ENCODE measurements at regions not wholly inside any gene's neighbourhood (a gene's known extent, or its start where the extent isn't known, plus 50 kb on each side); places are given as distances from the start of the nearest gene placed in this dataset.
"Not testable (repeated sequence)": the region's sequence is repeated elsewhere in the genome, so short reads cannot be mapped to it uniquely, and the experiment has no call there.

DNA sequence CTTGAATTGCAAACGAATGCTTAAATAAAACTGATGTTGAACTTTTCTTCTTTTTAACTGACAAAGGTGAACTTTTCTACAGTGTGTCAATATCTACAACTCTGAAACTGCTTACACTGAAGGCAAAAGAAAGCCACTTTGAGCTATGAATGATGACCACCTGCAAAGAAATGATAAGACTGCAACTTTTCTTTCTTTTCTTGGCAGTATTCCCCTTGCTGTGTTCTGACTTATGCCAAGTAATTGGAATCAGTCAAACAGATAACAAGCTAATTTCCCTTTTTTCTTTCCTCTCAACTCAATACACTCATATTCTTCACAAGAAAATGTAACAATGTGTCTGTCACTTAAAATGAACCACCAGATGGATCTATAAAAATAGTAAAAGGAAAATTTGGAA is 588.1 kb upstream of the BRINP3 start:
- ATAC-seq (ENCODE audit: poor library complexity) (no peak), DNase-seq (no peak)
- intact Hi-C loops (cut with DNase I), result no loop called here

- no peak for DNase-seq
- no peak for ATAC-seq (ENCODE audit: poor library complexity)
- intact Hi-C loops (cut with DNase I), result no loop called here
Measured at GRCh38 chr1:191074881-191075280, 597.2 kb upstream of the BRINP3 start.

- intact Hi-C loops (cut with DNase I); ATAC-seq (ENCODE audit: poor library complexity); DNase-seq: not testable (repeated sequence)
Measured at GRCh38 chr1:191083090-191083489, 605.4 kb upstream of the BRINP3 start.

DNA sequence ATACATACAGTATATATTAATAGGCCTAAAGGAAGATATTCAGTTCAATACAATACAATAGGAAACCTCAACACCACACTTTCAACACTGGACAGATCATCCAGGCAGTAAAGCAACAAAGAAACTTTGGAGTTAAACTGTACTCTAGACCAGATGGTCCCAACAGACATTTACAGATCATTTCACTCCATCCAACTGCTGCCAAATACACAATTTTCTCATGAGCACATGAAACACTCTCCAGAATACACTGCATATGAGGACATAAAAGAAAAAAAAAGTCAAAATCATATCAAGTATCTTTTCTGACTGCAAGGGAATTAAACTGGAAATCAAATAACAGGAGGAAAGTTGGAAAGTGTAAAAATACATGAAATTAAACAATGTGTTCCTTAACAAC is 607.5 kb upstream of the BRINP3 start:
- DNase-seq (no peak), ATAC-seq (ENCODE audit: poor library complexity) (no peak)
- intact Hi-C loops (cut with DNase I), result no loop called here

DNA sequence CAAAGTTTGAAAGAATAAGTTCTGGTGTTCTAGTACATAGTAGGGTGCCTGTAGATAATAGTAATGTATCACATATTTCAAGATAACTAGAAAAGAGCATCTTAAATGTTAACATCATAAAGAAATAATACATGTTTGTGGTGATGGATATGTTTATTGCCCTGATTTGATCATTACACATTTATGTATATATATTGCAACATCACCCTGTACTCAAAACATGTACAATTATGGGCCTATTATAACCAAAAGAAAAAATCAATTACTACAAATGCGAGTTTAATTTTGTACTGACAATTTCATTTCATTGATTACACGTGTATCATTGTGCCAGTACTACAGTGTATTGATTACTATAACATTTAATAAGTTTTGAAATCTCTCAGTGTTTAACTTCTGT is 609.2 kb upstream of the BRINP3 start:
- no peak for DNase-seq
- ATAC-seq (ENCODE audit: poor library complexity), result no peak
- intact Hi-C loops (cut with DNase I), result no loop called here

DNA sequence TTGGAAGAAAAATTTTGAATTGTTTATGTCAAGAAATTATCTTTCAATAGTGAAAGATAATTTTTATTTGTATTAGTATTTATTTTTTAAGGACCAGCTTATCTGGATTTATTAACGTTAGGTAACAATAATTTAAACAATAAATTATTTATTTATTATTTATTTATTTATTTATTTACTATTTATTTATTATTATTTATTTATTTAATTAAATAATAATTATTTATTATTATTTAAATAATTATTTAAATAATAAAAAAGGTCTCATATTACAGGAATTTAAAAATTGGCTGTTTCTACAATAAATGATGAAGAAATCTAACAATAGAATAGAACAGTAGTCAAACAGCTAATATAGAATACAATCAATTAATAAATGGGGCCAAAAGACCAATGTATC is 618.7 kb upstream of the BRINP3 start:
- no peak for ATAC-seq (ENCODE audit: poor library complexity)
- no peak for DNase-seq
- intact Hi-C loops (cut with DNase I), result no loop called here

GRCh38 chr1:191099696-191100095 is 622.0 kb upstream of the BRINP3 start:
- intact Hi-C loops (cut with DNase I), result no loop called here
- no peak for DNase-seq
- no peak for ATAC-seq (ENCODE audit: poor library complexity)

DNA sequence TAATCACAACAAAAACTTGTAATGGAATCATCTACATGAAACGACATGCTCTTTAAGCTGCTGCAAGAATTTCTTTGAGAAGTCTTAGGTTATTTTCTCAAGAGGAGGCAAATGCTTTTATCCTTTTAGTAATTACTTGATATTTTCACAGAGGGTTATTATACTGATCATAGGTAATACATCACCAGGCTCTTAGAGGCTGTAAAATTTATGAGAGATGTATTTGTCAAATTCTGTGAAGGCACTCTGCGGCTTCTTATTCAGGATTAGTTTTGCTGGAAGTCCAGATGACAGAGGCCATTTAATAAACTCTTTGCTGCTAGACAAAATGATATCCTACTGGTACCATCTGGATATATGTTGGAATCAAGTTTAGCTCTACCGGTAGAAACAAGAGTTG is 624.3 kb upstream of the BRINP3 start:
- ATAC-seq (ENCODE audit: poor library complexity) (no peak), DNase-seq (no peak)
- intact Hi-C loops (cut with DNase I), result no loop called here

- ATAC-seq (ENCODE audit: poor library complexity) (no peak), DNase-seq (peak; percentile 24)
- intact Hi-C loops (cut with DNase I), result no loop called here
Measured at GRCh38 chr1:191125950-191126349, 648.3 kb upstream of the BRINP3 start.

- intact Hi-C loops (cut with DNase I), result no loop called here
- no peak for DNase-seq
- ATAC-seq (ENCODE audit: poor library complexity), result no peak
Measured at GRCh38 chr1:191134796-191135195, 657.1 kb upstream of the BRINP3 start.

DNA sequence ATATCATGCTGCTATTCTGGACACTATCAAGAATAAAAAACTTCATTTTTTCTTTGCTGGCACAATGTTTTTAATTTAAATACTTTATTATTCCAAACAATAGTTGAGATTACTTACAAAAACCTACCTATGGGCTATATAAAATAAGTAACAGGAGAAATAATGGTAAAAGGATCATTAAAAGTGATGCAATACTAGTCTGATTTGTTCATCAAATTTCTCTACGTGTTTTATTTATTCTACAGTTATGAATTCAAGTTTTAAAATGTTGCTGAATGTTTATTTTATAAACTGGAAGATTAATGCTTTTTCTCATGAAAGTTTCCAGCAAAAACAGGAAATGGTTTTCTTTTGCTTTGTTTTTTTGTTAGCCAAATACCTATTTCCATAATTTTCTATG is 662.4 kb upstream of the BRINP3 start:
- intact Hi-C loops (cut with DNase I), result no loop called here
- DNase-seq (no peak), ATAC-seq (ENCODE audit: poor library complexity) (no peak)

DNA sequence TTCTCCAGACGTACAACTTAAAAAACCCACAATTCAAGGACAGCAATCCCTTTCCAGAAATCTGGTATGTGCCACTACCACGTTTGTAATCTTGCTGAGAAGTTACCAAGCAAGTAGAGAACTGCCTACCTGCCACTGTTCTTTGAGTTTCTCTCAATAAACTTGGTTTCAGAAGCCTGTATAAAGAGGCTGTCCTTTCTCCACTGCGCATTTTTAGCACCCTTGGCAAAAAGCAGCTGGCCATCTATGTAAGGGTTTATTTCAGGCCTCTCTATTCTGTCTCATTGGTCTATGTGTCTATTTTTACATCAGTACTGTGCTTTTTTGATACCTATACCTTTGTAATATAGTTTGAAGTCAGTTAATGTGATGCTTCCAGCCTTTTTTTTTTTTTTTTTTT is 665.1 kb upstream of the BRINP3 start:
- DNase-seq, result no peak
- intact Hi-C loops (cut with DNase I), result no loop called here
- no peak for ATAC-seq (ENCODE audit: poor library complexity)

GRCh38 chr1:191145834-191146233 is 668.2 kb upstream of the BRINP3 start:
- intact Hi-C loops (cut with DNase I), result no loop called here
- ATAC-seq (ENCODE audit: poor library complexity), result no peak
- DNase-seq, result no peak

DNA sequence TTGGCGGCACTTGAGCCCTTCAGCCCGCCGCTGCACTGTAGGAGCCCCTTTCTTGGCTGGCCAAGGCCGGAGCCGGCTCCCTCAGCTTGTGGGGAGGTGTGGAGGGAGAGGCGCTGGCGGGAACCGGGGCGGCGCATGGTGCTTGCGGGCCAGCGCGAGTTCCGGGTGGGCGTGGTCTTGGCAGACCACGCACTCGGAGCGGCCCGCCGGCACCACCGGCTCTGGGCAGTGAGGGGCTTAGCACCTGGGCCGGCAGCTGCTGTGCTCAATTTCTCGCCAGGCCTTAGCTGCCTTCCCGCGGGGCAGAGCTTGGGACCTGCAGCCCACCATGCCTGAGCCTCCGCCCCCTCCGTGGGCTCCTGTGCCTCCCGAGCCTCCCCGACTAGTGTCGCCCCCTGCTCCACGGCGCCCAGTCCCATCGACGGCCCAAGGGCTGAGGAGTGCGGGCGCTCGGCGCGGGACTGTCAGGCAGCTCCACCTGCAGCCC is 673.7 kb upstream of the BRINP3 start:
- ATAC-seq (ENCODE audit: poor library complexity) (no peak), DNase-seq (no peak)
- intact Hi-C loops (cut with DNase I), result no loop called here

- ATAC-seq (ENCODE audit: poor library complexity) (no peak), DNase-seq (no peak)
- intact Hi-C loops (cut with DNase I), result no loop called here
Measured at GRCh38 chr1:191152776-191153175, 675.1 kb upstream of the BRINP3 start.

DNA sequence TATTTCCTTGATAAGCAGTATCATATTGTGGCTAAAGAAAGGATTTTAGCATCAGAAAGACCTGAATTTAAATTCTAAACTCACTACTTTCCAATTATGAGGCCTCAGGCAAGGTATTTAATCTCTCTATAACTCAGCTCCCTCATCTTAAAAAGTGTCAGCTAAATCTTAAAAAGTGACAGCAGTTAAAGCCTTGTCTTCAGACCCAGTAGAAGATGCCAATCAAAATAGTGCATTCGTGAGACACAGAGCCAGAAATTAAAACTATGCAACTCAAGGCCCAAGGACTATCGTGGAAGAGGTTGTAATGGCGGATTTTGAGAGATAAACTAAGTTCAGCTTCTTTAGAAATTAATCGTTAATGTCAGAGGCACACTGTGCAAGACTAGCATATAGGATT is 677.5 kb upstream of the BRINP3 start:
- DNase-seq, result no peak
- no peak for ATAC-seq (ENCODE audit: poor library complexity)
- intact Hi-C loops (cut with DNase I), result no loop called here

- intact Hi-C loops (cut with DNase I), result no loop called here
- no peak for ATAC-seq (ENCODE audit: poor library complexity)
Measured at GRCh38 chr1:191160837-191161236, 683.2 kb upstream of the BRINP3 start.

GRCh38 chr1:191162762-191163161 is 685.1 kb upstream of the BRINP3 start:
- intact Hi-C loops (cut with DNase I), result no loop called here
- no peak for ATAC-seq (ENCODE audit: poor library complexity)
- DNase-seq, result no peak

More at GRCh38 chr1:191160837-191161236, 683.2 kb upstream of the BRINP3 start:
- DNase-seq, result no peak

DNA sequence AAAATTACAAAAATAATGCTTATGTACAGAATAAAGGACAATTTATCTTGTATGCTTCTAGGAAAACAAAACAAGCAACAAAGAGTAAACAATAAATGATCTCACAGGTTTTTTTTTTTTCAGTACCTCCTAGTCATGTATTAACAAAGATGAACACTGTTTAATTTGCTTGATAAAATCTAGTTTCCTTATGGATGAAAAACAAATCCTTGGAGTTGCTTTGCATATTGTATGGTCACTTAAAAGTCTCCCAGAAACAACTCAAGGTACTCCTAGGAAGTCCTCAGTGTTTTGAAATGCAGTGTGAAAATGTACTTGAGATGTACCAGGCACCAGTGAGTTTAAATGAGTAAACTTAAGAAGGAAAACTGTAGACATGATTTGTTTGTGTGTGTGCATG is 686.0 kb upstream of the BRINP3 start:
- no peak for ATAC-seq (ENCODE audit: poor library complexity)
- intact Hi-C loops (cut with DNase I), result no loop called here
- DNase-seq, result no peak

DNA sequence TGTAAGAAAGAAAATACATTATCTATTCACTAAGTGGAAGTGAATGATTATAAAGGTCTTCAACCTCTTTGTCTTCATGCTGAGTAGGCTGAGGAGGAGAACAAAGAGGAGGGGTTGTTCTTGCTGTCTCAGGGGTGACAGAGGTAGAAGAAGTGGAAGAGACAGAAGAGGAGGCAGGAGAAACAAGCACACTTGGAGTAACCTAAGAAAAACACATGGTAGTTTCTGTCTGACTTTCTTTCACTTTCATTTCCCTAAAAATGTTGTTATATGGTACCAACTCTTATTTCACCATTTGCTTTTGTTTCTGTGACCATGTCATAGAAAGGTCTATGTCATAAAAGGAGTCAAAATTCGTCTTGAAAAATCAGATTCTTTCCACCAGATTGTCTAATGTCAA is 696.6 kb upstream of the BRINP3 start:
- no peak for DNase-seq
- no peak for ATAC-seq (ENCODE audit: poor library complexity)
- intact Hi-C loops (cut with DNase I), result no loop called here

DNA sequence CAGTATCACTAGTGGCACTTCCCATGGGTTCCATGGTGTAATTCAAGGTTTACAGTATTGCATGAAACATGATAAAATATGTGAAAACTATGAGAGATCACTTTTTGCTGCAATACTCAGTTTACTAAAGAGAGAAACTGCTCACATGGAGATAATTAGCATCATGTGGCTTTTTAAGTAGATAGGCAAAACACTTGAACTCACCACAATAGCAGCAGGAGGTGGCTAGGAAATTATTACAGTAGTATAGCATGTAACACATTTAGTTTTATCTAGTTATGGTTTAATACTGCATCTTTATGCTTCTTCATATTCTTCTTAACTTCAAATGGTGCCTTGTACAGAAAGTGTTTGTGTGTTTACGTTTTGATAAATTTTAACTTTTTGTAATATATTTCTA is 698.5 kb upstream of the BRINP3 start:
- DNase-seq (no peak), ATAC-seq (ENCODE audit: poor library complexity) (no peak)
- intact Hi-C loops (cut with DNase I), result no loop called here

Measured in Right ventricle myocardium superior (tissue), 1 donor.